NCI-H2196 (cell line): ENCODE measurements at regions not wholly inside any gene's neighbourhood (a gene's known extent, or its start where the extent isn't known, plus 50 kb on each side); places are given as distances from the start of the nearest gene placed in this dataset.

ENCODE experiments used
- DNase-seq: peaks from one replicate; lab custom pipeline; 2025; ENCODE audit not compliant: unreplicated experiment; lab: John Stamatoyannopoulos, UW

DNA sequence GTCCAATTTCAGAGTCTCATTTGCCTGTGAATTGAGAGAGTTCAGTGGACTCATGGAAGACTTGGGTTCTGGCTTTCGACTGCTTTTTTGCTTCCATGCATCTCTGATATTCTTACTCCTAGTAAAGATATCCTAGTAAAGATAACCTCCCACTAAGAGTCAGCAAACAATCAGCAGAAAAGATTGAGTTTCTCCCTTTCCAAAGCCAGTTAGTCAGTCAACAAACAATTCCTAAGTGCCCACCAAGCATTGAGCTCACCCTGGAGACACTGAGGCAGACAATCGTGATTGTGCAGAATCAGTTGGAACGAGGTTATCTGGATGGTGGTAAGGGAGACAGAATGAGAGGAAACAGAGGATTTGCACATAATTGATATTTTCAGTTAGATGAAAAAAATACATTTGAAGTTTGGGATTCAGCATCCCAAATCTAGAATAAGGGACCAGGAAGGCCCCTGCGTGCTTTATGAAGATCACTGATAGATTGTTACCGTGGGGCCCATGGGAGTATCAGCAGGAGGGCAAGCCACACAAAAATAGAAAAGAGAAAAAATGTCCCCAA, 99.7 kb upstream of the SLC38A2 start:
- DNase-seq, result no peak

DNA sequence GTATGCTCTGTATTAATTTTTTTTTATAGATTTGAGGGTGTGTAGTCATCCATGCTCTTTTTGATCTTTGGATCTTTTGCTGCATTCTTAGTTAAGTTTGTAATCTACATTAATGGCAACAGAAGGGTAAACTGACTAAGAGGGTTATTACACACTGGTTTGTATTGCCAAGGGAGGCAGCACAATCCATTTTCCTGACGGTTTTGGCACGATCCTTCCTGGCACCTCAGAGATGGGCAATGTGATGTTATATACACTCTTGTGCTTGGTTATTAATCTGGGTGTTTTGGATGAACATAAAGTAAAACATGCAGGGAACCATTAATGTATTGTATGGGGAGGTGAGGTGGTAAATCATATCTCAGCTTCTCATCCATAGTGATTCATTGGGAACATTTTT, 98.8 kb upstream of the SLC38A2 start:
- no peak for DNase-seq

DNA sequence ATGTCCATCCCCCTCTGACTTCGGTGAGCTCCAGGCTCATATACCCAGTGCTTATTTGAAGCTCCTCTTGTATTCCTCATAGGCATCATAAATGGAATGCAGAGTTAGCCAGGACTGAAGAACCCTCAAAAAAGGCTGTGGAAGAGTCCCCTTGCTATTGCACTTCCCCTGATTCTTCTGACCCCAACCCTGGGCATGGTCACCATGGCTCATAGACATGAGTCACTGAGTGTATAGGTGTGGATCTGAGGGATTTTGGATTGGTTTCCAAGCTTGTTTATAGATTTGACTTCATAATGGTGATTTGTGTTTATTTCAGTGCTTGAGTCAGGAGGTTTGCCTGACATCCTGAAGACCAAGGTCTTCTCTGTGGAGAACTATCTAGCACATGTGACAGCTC, 98.4 kb upstream of the SLC38A2 start:
- DNase-seq, result no peak

DNA sequence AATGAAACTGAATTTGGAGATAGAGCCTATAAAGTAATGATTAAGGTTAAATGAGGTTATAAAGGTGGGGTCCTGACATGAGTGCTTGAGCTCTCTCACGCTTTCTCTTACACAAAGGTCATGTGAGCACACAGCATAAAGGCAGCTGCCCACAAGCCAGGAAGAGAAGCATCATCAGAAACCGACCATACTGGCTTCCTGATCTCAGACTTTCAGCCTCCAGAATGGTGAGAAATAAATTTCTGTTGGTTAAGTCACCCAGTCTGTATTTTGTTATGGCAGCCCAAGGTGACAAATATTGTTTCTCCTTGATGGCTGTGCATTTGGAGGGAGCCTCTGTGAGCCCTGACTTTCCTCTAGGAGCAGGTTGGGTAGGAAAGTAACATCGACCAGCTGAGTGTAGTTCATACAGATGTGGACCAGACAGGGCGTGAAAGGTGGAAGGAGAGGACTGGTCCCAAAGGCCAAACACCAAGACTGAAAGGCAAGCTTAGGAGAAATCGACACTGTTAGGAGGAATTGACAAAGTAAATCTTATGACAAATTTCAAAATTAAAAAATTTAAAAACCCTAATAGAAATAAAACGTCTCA, 97.6 kb upstream of the SLC38A2 start:
- no peak for DNase-seq

DNA sequence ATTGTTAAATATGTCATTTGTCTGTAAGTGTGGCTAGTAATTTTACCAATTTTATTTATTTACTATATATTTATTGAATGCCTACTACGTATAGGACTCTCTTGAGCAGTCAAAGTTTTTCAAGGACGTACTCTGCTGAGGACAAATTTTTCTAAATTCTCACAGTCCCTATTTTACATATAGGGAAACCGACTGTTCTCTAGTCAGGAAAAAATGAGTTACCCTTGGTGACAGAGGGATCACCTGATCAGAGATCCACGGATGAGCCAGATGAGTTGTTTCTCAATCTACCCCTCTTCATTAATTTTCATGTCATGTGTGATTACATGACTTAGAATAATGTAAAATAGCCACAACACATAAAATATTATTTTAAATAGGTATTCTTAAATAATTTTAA, 96.2 kb upstream of the SLC38A2 start:
- no peak for DNase-seq

DNA sequence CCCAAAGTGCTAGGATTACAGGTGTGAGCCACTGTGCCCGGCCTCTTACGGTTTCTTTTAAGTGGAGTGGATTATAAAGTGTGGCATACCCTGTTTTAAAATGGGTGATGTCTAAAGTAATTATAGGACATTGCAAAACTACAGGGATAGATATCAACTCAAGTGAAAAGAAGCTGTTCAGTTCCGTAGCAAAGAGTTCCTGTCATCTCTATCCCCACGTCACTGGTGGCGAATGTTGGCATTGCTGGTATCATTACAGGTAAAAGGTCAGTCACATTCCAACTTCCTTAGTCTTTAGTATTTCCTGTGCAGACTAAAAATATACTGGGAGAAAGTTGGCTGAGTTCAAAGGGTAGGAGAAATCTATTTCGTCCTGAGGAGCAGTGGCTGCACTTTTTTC, 95.6 kb upstream of the SLC38A2 start:
- no peak for DNase-seq

DNA sequence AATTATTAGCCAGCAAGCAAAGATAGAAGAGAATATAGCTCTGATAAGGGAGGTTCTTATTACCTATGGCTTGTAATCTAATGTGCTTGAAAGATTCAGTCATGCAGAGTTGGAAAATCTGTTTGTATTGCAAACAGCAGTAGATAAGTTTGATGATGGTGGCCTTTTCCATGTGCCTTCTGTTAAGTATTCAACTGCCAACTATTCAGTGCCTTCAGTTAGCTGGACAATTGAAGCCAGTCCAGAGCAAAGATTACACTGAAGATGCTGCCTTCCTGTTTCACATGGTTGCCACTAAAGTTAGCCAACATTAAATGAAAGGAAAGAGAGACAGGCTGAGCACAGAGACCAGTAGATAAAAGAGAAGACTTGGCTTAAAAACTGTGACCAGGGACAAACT, 92.7 kb upstream of the SLC38A2 start:
- no peak for DNase-seq

DNA sequence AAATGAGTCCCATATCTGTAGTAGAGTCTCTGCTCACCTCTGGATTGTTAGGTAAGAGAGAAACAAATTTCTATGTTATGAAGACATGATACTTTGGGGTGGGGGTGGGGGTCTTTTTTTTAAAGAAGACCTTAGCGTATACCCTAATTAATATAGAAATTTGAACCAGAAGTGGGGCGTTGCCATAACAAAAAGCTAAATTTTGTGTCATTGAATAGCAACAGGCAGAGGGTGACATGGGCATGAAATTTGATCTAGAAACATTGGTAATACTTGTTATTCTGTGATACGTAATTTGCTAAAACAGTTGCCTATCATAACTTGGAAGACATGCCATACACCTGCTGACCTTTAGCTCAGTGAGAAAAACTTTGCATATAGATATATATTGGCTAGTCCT, 92.3 kb upstream of the SLC38A2 start:
- DNase-seq, result no peak

DNA sequence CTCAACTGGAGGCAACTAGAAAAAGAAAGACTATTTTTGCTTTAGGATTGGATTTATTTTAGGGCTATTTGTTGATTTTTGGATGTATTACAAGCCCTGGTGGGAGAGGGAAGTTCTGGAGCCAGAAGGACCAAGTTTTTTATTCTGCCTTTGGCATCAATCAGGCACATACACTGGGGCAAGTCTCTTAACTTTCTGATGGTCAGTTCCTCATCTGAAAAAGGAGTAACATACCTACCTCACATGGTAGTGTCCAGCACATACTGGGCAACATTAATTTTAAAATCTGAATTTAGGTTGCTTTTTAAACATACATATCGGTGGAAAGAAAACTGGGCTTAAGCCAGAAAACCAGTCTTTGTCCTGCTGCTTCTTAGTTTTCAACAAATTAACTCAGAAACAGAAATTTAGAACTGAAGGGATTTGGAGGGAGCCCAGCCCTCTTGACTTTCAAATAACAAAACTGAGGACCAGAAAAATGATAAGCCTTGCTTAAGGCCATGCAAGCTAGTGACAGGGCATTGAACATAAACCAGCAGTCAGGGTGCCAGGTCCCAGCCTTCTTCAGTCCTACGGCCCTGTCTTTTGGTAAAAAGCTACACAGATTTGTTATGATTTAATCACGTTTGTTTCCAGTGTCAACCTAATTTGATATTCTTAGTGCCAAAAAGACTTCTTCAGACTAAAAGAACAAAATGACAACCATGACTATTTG, 90.2 kb upstream of the SLC38A2 start:
- DNase-seq, result no peak

DNA sequence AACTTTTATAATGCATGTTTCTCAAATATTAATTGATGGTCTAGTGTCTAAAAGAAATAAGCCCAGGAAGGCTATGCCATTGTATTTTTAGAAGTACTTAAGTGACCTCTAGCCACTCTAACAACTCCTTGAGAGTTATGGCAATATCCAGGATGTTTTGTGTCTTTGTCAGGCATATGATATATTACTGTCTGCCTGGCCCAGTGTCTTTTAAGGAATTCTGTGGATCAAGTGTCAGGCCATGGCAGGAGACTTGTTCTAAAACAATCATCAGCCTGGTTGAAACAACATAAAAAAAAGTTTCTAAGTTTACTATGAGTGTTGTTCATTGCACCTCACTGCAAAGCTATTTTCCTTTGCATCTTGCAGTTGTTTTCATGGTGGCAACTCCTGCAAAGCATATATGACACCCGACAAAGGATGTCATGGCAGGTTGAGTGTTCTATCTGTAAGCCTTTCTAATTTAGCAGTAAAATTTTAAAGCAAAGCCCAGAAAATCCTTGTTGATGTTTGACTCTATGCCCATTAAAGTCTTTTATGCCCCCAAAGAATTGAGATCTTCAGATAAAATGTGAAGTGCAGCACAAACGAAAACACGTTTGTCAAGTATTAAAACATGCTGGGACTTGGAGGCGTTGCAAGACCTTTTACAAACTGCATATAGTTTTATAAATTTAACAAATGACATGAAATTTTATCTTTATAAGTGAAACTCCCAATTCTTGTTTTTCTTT, 89.5 kb upstream of the SLC38A2 start:
- no peak for DNase-seq

DNA sequence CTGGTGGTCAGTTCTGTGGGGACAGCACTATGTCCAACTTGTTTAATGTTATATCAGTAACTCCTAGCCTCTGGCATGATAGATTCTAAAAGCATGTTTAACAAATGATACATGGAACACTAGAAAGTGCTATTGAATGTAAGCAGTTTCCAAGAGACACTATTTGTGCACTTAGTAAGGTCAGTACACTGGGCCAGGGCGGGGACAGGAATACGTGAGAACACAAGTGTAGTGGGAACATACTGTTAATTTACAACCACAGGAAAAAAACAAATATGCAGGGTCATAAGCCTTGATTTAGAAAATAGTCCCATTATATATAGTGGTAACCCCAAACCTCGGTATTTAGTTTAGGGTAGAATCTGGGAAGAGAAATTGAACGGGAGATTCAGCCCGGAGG, 88.9 kb upstream of the SLC38A2 start:
- DNase-seq, result no peak

DNA sequence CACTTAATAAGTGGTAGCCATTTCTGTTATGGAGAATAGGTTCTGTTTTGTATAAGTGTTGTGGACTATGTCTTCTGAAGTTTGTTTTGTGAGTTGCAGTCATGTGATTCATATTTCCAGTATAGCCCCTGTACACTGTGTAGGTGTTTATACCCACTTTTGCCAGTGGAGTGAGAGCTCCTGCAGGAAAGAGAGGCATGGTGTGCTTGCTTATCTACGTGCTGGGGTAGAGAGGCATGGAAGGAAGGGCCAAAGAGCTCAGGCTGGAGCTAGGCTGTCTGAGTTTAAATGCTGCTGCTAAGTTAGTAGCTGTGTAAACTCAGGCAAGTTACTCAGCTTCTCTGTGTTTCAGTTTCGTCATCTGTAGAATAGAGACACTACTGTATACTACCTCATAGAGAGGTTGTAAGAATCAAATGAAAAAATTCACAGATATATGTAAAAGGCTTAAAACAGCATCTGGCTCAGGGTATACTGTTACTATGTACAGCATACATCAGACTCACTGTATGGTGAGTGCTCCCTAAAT, 88.2 kb upstream of the SLC38A2 start:
- no peak for DNase-seq

DNA sequence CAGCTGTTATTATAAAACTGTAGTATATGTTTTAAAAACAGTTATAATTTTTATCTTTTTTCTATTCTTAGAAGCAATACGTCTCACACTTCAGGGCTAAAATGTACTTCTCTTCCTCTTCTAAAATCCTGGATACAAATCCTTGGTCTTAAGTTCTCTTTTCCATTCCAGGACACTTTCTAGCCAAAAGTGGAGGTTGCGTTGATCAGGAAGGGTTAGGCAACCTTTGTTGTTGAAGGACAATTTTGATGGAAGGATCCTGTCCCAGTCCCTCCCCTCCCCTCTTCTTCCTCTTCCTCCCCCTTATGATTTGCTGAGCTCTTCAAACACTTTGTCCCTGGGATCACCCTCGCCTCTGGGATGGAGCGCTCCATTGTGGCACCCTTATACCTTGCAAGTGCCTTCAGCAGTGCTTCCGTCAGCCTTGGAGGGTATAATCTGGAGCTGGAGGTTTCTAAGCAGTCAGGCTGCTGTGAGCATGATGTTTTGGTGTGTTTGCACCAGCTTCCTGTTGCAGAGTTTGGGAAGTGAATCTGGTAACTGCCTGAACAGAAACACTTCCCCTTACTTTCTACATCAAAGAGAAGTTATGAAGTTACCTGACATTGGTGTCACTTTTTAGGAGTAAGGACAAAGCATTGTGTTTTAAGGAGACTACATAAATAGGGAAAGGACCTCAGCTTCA, 87.4 kb upstream of the SLC38A2 start:
- no peak for DNase-seq

DNA sequence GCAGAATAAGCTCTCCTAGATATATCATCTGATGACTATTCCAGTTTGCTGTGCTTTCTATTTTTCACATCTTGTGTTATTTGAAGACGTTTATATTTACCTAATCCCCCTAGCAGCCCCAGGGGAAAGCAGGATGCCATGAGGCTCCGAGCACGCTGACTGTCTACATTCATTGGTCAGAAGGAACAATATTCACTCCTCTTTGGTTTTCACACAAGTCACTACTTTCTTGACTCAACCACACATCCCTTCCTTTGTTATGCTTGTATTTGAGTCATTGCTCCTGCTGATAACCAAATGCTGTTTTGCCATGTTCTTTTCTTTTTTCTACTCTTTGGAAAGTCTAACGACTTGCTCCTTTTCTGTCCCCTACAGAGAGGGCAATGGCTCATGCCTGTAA, 86.5 kb upstream of the SLC38A2 start:
- DNase-seq, result no peak

DNA sequence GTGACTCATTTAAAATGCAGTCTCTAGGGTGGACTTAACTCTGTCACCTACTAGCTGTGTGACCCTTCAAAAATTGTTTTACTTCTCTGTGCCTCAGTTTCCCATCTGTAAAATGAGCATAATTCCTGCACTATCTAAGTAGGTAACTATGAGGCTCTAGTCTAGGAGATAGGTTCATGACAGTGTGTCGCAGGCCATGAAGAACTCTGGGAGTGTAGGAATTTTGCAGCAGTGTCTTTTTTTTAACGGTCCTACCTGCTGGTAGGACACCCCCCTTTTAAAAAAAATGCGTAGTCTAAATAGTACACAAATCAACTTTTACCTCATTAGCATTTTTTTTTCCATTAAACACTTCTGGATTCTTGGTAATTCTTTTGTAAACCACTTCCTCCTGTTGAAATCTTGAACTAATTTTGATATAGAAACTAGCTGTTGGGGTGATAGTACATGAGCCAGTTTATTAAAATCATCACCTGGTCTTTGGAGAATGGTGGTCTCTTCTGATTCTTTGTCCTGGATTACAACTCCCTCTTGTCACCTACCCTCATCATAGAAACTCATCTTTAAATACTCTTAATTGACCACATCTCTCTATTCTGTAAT, 86.0 kb upstream of the SLC38A2 start:
- no peak for DNase-seq

DNA sequence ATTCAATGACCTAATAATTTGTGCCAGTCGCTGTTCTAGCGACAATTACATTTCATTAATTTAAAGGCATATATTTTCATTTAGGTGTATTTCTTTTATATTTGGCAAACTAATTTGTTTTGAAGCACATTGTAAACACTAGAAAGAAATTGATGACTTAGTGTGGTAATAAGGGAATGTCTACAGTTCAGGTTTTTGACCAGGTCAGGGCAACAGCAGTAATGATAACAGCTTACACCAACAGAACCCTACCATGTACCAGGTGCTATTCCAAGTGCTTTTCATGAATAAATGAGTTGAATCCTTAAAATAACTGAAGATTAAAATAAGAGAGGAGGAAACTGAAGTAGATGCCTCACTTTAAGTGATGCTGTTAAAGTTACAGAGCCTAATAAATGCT, 85.4 kb upstream of the SLC38A2 start:
- no peak for DNase-seq

DNA sequence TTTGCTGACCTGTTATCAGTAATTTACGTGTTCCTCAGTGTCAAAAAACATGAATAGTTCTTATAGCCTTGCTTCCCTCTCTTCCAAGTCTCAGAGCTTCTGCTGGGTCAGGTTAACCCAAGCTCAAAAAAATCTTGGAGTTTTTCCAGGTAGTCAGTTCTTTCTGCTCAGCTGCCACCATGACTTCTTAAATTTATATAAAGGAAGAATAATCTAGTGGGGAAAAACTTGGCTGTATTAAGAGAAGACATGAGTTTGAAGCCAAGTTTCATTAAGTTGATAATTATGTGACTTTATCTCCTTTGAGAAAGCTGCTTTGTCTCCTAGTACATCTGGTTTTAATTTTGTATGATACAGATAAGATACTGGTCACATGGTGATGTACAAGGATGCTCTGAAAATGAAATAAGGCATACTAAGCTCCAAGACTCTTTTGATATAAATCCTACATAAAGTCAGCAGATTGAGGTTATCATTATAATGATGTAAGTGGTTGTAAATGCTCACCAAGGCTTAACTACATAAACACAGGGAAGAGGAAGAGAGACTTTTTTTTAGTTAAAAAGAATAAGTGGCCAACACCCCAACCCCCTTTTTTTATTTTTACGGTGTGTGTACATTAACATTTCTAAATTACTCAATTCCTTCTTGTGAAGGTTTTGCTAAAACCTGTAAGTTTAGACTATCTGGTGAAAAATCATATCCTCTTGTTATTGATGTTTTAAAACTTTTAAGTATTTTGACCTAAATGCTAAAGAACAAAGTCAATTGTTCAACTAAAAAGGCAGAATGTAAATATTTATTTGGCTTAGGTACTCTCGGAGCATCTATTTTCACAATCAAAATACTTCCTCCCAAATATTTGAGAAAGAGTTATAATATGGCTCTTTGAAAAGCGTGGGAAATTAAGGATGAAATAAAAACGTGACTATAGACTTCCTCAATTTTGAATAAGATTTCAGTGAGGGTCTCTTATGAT, 84.1 kb upstream of the SLC38A2 start:
- no peak for DNase-seq

DNA sequence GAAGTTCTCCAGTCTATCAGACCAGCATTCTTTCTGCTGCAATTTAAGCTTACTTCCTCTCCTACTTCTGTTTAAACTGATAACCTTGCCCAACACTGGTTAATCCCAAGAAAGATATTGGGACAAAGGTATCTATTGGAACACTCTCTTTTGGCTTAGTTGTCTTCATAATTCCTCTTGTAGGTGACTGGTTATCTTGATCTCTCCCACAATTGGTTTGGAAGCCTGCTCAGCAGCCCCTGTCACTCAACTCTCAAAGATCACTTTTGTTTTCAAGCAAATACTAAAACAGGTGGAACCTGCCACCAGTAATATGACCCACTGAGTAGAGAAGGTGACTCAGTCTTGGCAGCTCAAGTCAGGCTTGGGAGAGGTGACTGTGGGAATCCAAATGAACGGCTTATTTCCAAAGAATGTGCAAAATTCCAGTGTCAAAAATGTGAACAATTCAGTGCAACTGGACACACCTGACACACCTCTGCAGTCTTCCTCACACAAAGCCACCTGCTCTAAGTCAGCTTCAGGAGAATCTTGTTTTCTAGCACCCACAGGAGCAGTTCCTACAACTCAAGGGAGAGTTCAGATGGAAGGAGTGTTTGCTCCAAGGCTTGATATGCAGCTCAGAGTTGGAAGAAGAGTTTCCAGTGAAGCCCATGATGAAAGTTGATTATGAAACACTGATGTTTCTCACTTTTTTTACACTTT, 83.2 kb upstream of the SLC38A2 start:
- peak; percentile 29 for DNase-seq

DNA sequence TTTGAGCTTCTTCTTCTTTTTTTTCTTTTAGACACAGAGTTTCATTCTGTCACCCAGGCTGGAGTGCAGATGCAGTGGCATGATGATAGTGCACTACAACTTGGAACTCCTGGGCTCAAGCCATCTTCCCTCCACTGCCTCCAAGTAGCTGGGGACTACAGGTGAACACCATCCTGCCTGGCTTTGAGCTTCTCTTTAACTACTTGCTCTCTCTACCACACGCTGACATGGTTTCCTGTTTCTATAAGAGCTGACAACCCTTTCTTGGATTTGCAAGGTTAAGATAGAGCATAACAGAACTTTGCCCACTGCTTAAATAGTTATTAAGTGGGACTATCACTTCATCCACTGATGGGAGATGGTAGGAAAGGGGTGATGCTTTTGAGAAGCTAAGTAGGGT, 82.4 kb upstream of the SLC38A2 start:
- no peak for DNase-seq
